GM12872 (cell line): ENCODE measurements at regions not wholly inside any gene's neighbourhood (a gene's known extent, or its start where the extent isn't known, plus 50 kb on each side); places are given as distances from the start of the nearest gene placed in this dataset.

ENCODE experiments used
- CTCF ChIP-seq: IDR thresholded peaks from 3 replicates; pipeline ENCODE4 v1.5.1; 2011; ENCODE audit warnings: low read depth, mild to moderate bottlenecking, low read length, moderate library complexity; ENCODE audit not compliant: insufficient read depth

DNA sequence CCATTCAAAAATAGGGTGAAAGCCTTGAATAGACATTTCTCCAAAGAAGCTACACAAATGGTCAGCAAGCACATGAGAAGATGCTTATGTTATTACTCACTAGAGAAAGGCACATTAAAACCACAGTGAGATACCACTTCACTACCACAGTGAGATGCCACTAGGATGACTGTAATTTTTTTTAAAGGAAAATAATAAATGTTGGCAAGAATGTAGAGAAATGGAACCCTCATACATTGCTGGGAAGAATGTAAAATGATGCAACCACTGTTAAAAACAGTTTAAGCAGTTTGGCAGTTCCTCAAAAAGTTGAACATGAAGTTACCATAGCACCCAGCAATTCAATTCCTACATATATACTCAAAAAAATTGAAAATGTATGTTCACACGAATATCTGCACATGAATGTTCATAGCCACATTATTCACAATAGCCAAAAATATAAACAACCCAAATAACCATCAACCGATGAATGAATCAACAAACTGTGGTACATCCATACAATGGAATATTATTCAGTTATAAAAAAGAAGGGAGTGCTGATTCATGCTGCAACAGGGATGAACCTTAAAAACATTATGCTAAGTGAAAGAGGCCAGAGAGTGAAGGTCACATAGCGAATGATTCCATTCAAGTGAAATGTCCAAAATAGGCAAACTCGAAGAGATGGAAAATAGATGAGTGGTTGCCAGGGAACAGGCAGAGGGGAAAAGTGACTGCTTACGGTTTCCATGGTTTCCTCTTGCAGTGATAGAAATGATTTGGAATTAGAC lies 156.2 kb upstream of the NDUFV2 start:
- TF ChIP-seq CTCF: no peak

DNA sequence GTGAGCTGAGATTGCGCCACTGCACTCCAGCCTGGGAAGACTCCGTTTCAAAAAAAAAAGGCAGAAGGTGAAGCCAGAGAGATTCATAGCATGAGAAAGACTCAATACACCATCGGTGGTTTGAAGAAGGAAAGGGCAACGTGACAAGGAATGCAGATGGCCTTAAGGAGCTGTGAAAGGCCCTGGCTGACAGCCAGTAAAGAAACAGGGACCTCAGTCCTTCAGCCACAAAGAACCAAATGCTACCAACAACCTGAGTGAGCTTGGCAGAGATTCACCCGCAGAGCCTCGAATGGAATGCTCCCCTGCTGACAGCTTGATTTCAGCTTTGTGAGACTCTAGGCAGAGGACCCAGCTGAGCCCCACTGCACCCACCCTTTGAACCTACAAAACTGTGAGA lies 154.9 kb upstream of the NDUFV2 start:
- TF ChIP-seq CTCF: no peak

GRCh38 chr18:8948011-8948410 lies 154.5 kb upstream of the NDUFV2 start:
- TF ChIP-seq CTCF: no peak

DNA sequence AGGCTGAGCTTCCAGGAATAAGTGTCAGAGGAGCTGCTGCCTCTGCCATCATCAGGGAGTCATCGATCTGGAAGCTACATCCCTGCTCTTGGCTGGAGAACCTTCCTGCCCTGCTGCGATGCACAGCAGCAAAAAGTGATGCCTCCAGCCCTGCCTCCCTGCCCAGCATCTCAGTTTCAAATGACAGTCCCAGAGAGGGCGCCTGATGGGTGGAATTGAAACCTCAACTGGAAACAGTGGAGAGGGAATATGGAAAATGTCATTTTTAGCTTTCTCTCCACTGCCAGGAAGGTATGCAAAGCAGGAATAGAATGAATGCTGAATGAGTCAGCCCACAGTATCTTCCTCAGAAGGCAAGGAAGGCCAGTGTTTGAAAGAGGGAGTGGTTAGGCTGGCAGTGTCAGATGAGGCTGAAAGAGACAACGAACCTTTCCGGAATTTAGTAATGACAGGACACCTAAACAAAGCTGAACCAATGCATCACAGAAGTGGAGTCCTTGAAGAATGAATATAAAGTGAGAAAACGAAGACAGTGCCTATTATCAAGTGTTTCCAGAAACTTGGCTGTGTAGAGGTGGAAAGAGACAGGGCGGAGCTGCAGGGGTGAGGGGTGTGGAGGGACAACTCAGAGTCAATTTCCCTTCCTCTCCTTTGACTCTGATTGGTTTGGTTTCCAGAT lies 153.9 kb upstream of the NDUFV2 start:
- TF ChIP-seq CTCF: no peak

GRCh38 chr18:8949206-8949605 lies 153.3 kb upstream of the NDUFV2 start:
- TF ChIP-seq CTCF: no peak

DNA sequence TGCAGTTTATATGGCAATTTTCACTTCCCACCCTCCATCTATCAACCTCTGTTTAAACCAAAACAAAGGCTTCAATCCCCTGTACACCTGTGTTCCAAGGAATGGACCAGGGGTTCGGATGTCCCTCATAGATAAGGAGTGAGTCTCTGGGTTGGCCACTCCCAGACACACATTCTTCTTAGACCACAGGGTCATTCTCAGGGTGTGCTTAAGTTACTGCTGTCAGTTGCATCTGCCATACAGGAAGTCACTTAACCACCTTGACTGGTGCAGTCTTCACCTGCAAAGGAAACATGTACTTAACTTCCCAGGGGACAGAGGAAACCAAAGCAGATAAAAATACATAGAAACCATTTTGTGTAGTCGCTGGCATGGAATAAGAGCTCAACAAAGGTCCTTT lies 151.0 kb upstream of the NDUFV2 start:
- TF ChIP-seq CTCF: no peak

DNA sequence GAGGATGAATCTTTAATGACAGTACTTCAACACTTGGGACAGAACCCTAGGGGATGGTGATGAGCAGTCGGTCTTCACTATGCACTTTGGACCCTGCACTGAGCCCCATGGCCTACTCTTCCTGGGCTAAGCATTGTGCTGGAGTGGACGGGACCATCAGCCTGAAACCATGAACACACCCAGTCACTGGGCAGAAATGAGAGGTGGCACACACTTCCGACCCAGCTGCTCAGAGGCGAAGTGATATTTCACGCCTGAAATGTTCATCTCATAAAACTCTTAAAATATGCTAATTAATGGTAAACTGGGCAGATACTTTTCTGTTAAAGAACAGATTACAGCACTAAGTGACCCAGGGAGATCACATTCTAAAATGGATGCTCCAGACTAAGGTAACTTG lies 150.3 kb upstream of the NDUFV2 start:
- TF ChIP-seq CTCF: no peak
